Smooth muscle cell (in vitro differentiated cells): ENCODE measurements at regions not wholly inside any gene's neighbourhood (a gene's known extent, or its start where the extent isn't known, plus 50 kb on each side); places are given as distances from the start of the nearest gene placed in this dataset.

Source experiments
- DNase-seq: peaks from one replicate; lab custom pipeline; 2025; ENCODE audit not compliant: unreplicated experiment; lab: John Stamatoyannopoulos, UW
- H2AFZ ChIP-seq: fragments of 200-600 bp; sonication (generic); 2 replicates; pipeline ENCODE4 v1.6.0; 2016; ENCODE audit warnings: antibody characterized with exemption, low read depth, mild to moderate bottlenecking
- H3F3A ChIP-seq: fragments of 200-600 bp; sonication (generic); 2 replicates; pipeline ENCODE4 v1.6.0; 2017; ENCODE audit warnings: antibody characterized with exemption, low read depth
- H3K27ac ChIP-seq: fragments of 200-600 bp; sonication (generic); 2 replicates; pipeline ENCODE4 v1.5.1; 2016; ENCODE audit warnings: low read depth, mild to moderate bottlenecking
- H3K27me3 ChIP-seq: fragments of 200-600 bp; sonication (generic); 2 replicates; pipeline ENCODE4 v1.6.1; 2016; ENCODE audit warnings: low read depth, mild to moderate bottlenecking
- H3K36me3 ChIP-seq: fragments of 200-600 bp; sonication (generic); 2 replicates; pipeline ENCODE4 v1.5.1; 2016; ENCODE audit warnings: low read depth
- H3K4me1 ChIP-seq: fragments of 200-600 bp; sonication (generic); 2 replicates; pipeline ENCODE4 v1.5.1; 2016; ENCODE audit warnings: low read depth
- H3K4me2 ChIP-seq: fragments of 200-600 bp; sonication (generic); 2 replicates; pipeline ENCODE4 v1.6.0; 2016; ENCODE audit warnings: mild to moderate bottlenecking
- H3K4me3 ChIP-seq: fragments of 200-600 bp; sonication (generic); 2 replicates; pipeline ENCODE4 v1.5.1; 2016; ENCODE audit warnings: mild to moderate bottlenecking
- H3K79me2 ChIP-seq: fragments of 200-600 bp; sonication (generic); 2 replicates; pipeline ENCODE4 v1.6.0; 2016; ENCODE audit warnings: low read depth, mild to moderate bottlenecking
- H3K9ac ChIP-seq: fragments of 200-600 bp; sonication (generic); 2 replicates; pipeline ENCODE4 v1.6.0; 2016; ENCODE audit warnings: low read depth
- H3K9me3 ChIP-seq: fragments of 200-600 bp; sonication (generic); replicated peaks from 2 replicates; pipeline ENCODE4 v1.5.1; 2016; ENCODE audit warnings: low read depth
- H4K20me1 ChIP-seq: fragments of 200-600 bp; sonication (generic); 2 replicates; pipeline ENCODE4 v1.6.0; 2016; ENCODE audit warnings: low read depth
- CTCF ChIP-seq: fragments of 200-600 bp; sonication (generic); IDR thresholded peaks from 2 replicates; pipeline ENCODE4 v1.5.1; 2017; ENCODE audit warnings: borderline replicate concordance, mild to moderate bottlenecking, antibody characterized with exemption; ENCODE audit not compliant: insufficient read depth, poor library complexity, severe bottlenecking
- WGBS: methylation state at CpG from one replicate; pipeline ENCODE4 v1.1.7; 2016; ENCODE audit warnings: low lambda C conversion rate; 5-methylcytosine and 5-hydroxymethylcytosine counted together

GRCh38 chr3:73955494-73956070 is 330.8 kb upstream of the PDZRN3 start:
- WGBS: 85% methylated on average over 2 of the region's 2 CpGs
- Histone ChIP-seq H4K20me1 (no peaks in the 10 kb centered on the region), H3K27ac (no peak overlapping the region), H3K9ac (no peak overlapping the region), H3K4me1 (peaks cover 13% of the 10 kb centered on the region), H3K27me3 (no peaks in the 10 kb centered on the region), H3K36me3 (no peaks in the 10 kb centered on the region), H3F3A (no peaks in the 10 kb centered on the region), H2AFZ (no peak overlapping the region), H3K9me3 (no peaks in the 10 kb centered on the region), H3K4me2 (no peak overlapping the region), H3K4me3 (no peak overlapping the region), H3K79me2 (no peaks in the 10 kb centered on the region)
- DNase-seq: no peak
- no peak for TF ChIP-seq CTCF

GRCh38 chr3:73954506-73954905 is 329.8 kb upstream of the PDZRN3 start:
- 47% methylated on average over 1 of the region's 1 CpG for WGBS
- Histone ChIP-seq H3K9ac (no peak overlapping the region), H3K4me3 (no peak overlapping the region), H3K27ac (no peak overlapping the region), H3F3A (no peaks in the 10 kb centered on the region), H3K4me1 (peaks cover 13% of the 10 kb centered on the region), H3K27me3 (no peaks in the 10 kb centered on the region), H3K4me2 (no peak overlapping the region), H3K9me3 (no peaks in the 10 kb centered on the region), H2AFZ (no peak overlapping the region), H4K20me1 (no peaks in the 10 kb centered on the region), H3K36me3 (no peaks in the 10 kb centered on the region), H3K79me2 (no peaks in the 10 kb centered on the region)
- no peak for TF ChIP-seq CTCF
- no peak for DNase-seq

- Histone ChIP-seq H3K4me1 (peaks cover 13% of the 10 kb centered on the region), H3F3A (no peaks in the 10 kb centered on the region), H3K27ac (no peak overlapping the region), H3K27me3 (no peaks in the 10 kb centered on the region), H3K4me2 (no peak overlapping the region), H3K9me3 (no peaks in the 10 kb centered on the region), H3K4me3 (no peak overlapping the region), H3K9ac (no peak overlapping the region), H2AFZ (no peak overlapping the region), H3K36me3 (no peaks in the 10 kb centered on the region), H4K20me1 (no peaks in the 10 kb centered on the region), H3K79me2 (no peaks in the 10 kb centered on the region)
- no peak for TF ChIP-seq CTCF
- WGBS: 89% methylated on average over 1 of the region's 1 CpG
- no peak for DNase-seq
Measured at GRCh38 chr3:73952781-73953180, 328.0 kb upstream of the PDZRN3 start.

GRCh38 chr3:73950865-73951558 is 326.3 kb upstream of the PDZRN3 start:
- Histone ChIP-seq H3K27me3 (no peaks in the 10 kb centered on the region), H3K4me3 (no peak overlapping the region), H3K9ac (no peak overlapping the region), H3F3A (no peaks in the 10 kb centered on the region), H3K4me1 (peaks cover 13% of the 10 kb centered on the region), H3K27ac (no peak overlapping the region), H2AFZ (no peak overlapping the region), H3K36me3 (no peaks in the 10 kb centered on the region), H4K20me1 (no peaks in the 10 kb centered on the region), H3K9me3 (no peaks in the 10 kb centered on the region), H3K4me2 (no peak overlapping the region), H3K79me2 (no peaks in the 10 kb centered on the region)
- no peak for TF ChIP-seq CTCF
- no peak for DNase-seq
- 86% methylated on average over 4 of the region's 4 CpGs for WGBS
